HG03565 (cell line): ENCODE measurements at regions not wholly inside any gene's neighbourhood (a gene's known extent, or its start where the extent isn't known, plus 50 kb on each side); places are given as distances from the start of the nearest gene placed in this dataset.
"Not testable (repeated sequence)": the region's sequence is repeated elsewhere in the genome, so short reads cannot be mapped to it uniquely, and the experiment has no call there.

Experiments
- ATAC-seq: cut with Tn5 transposase; IDR thresholded peaks from one replicate; pipeline ENCODE4 v1.9.1; 2021; ENCODE audit warnings: mild to moderate bottlenecking, moderate library complexity; ENCODE audit not compliant: unreplicated experiment

- no peak for ATAC-seq
Measured at GRCh38 chr3:23701716-23702597, 103.8 kb upstream of the UBE2E1 start.

- ATAC-seq: no peak
Measured at GRCh38 chr3:23704298-23704697, 101.5 kb upstream of the UBE2E1 start.

- ATAC-seq: no peak
Measured at GRCh38 chr3:23706111-23706510, 99.6 kb upstream of the UBE2E1 start.

- no peak for ATAC-seq
Measured at GRCh38 chr3:23709987-23710386, 95.8 kb upstream of the UBE2E1 start.

GRCh38 chr3:23710555-23710954 is 95.2 kb upstream of the UBE2E1 start:
- no peak for ATAC-seq

GRCh38 chr3:23711916-23712494 is 93.8 kb upstream of the UBE2E1 start:
- peak; percentile 82 for ATAC-seq

- no peak for ATAC-seq
Measured at GRCh38 chr3:23712656-23713559, 92.8 kb upstream of the UBE2E1 start.

GRCh38 chr3:23713641-23714040 is 92.1 kb upstream of the UBE2E1 start:
- no peak for ATAC-seq

GRCh38 chr3:23720059-23720458 is 85.7 kb upstream of the UBE2E1 start:
- ATAC-seq: no peak

- ATAC-seq: no peak
Measured at GRCh38 chr3:23720885-23721284, 84.9 kb upstream of the UBE2E1 start.

GRCh38 chr3:23723141-23723540 is 82.6 kb upstream of the UBE2E1 start:
- ATAC-seq: no peak

- peak; percentile 33 for ATAC-seq
Measured at GRCh38 chr3:23723930-23724329, 81.8 kb upstream of the UBE2E1 start.

GRCh38 chr3:23726811-23727548 is 78.8 kb upstream of the UBE2E1 start:
- peak; percentile 78 for ATAC-seq

GRCh38 chr3:23728601-23729117 is 77.1 kb upstream of the UBE2E1 start:
- ATAC-seq: no peak

GRCh38 chr3:23729362-23729761 is 76.4 kb upstream of the UBE2E1 start:
- ATAC-seq: not testable (repeated sequence)

- no peak for ATAC-seq
Measured at GRCh38 chr3:23734481-23734880, 71.3 kb upstream of the UBE2E1 start.

- ATAC-seq: no peak
Measured at GRCh38 chr3:23735062-23735461, 70.7 kb upstream of the UBE2E1 start.

GRCh38 chr3:23735535-23736326 is 70.0 kb upstream of the UBE2E1 start:
- no peak for ATAC-seq

GRCh38 chr3:23738944-23739343 is 66.8 kb upstream of the UBE2E1 start:
- no peak for ATAC-seq

- ATAC-seq: no peak
Measured at GRCh38 chr3:23739536-23739935, 66.2 kb upstream of the UBE2E1 start.
